ENCODE measurements at regions not wholly inside any gene's neighbourhood (a gene's known extent, or its start where the extent isn't known, plus 50 kb on each side); places are given as distances from the start of the nearest gene placed in this dataset.

DNA sequence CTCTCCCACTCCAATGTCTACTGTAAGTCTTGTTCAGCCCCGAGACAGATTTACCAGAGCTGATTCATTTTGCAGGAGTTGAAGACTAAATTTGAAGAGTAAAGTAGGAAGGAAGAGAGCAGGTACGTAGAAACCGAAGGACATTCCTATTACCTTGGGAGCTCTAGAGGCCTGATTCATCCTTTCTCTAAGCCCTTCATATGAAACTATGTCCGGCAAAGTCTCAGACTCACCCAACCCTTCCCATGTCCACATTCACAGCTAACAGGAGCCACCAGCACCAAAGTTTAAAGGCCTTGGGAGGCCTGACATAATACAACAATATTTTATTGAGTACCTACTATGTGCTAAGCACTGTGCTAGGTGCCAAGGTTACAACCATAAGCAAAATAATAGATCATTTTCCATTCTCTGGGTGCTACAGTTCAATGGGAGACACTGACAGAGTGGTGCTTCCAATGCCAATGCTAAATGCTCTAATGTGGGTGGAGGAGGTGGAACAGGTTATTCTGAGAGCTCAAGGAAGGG, 86.6 kb downstream of the PHLDA1 start:
- TF ChIP-seq, protein P1, sequence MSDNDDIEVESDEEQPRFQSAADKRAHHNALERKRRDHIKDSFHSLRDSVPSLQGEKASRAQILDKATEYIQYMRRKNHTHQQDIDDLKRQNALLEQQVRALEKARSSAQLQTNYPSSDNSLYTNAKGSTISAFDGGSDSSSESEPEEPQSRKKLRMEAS (IDR thresholded peaks at IDR 0.05) = no peak
- TF ChIP-seq, protein P2, sequence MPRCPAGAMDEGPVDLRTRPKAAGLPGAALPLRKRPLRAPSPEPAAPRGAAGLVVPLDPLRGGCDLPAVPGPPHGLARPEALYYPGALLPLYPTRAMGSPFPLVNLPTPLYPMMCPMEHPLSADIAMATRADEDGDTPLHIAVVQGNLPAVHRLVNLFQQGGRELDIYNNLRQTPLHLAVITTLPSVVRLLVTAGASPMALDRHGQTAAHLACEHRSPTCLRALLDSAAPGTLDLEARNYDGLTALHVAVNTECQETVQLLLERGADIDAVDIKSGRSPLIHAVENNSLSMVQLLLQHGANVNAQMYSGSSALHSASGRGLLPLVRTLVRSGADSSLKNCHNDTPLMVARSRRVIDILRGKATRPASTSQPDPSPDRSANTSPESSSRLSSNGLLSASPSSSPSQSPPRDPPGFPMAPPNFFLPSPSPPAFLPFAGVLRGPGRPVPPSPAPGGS (IDR thresholded peaks at IDR 0.05) = no peak
- TF ChIP-seq EP300 (IDR thresholded peaks at IDR 0.05) (no peak), BHLHE40 (IDR thresholded peaks at IDR 0.05; ENCODE audit: low read depth, low read length) (no peak), HOXA7 (CRISPR knock-in tag; IDR thresholded peaks at IDR 0.05) (no peak), POLR2A (IDR thresholded peaks at IDR 0.05; ENCODE audit: low read length) (no peak)
- TF ChIP-seq, protein P3, sequence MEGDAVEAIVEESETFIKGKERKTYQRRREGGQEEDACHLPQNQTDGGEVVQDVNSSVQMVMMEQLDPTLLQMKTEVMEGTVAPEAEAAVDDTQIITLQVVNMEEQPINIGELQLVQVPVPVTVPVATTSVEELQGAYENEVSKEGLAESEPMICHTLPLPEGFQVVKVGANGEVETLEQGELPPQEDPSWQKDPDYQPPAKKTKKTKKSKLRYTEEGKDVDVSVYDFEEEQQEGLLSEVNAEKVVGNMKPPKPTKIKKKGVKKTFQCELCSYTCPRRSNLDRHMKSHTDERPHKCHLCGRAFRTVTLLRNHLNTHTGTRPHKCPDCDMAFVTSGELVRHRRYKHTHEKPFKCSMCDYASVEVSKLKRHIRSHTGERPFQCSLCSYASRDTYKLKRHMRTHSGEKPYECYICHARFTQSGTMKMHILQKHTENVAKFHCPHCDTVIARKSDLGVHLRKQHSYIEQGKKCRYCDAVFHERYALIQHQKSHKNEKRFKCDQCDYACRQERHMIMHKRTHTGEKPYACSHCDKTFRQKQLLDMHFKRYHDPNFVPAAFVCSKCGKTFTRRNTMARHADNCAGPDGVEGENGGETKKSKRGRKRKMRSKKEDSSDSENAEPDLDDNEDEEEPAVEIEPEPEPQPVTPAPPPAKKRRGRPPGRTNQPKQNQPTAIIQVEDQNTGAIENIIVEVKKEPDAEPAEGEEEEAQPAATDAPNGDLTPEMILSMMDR (IDR thresholded peaks at IDR 0.05) = no peak
